ENCODE measurements at regions not wholly inside any gene's neighbourhood (a gene's known extent, or its start where the extent isn't known, plus 50 kb on each side); places are given as distances from the start of the nearest gene placed in this dataset.

GRCh38 chr3:80999481-80999880, 762.0 kb downstream of the GBE1 start (continued):
- TF ChIP-seq ZNF280A (IDR thresholded peaks at IDR 0.05; ENCODE audit: low read depth, partially characterized antibody): no peak
- TF ChIP-seq NELFE (IDR thresholded peaks at IDR 0.05; ENCODE audit: insufficient read depth, insufficient read length): no peak
- TF ChIP-seq POLR3A (IDR thresholded peaks at IDR 0.05; ENCODE audit: borderline replicate concordance, extremely low read depth, insufficient read depth, insufficient read length): no peak
- TF ChIP-seq E2F6 (IDR thresholded peaks at IDR 0.05; ENCODE audit: borderline replicate concordance in 1 of 2, extremely low read depth in 1 of 2, insufficient read depth in 1 of 2, insufficient read length in 1 of 2, low read depth in 1 of 2, low read length in 1 of 2, poor library complexity in 1 of 2, severe bottlenecking in 1 of 2): no peak
- TF ChIP-seq SMARCC2 (IDR thresholded peaks at IDR 0.05; ENCODE audit: low read depth): no peak
- no peak for TF ChIP-seq MAFF (IDR thresholded peaks at IDR 0.05; ENCODE audit: low read length)
- no peak for TF ChIP-seq GTF2F1 (IDR thresholded peaks at IDR 0.05; ENCODE audit: low read depth, low read length)
- TF ChIP-seq ZMIZ1 (IDR thresholded peaks at IDR 0.05; ENCODE audit: low read depth in 2 of 2, low read length in 2 of 2): no peak
- TF ChIP-seq BACH1 (tag; IDR thresholded peaks at IDR 0.05): no peak
- no peak for TF ChIP-seq FOXP4 (CRISPR knock-in tag; IDR thresholded peaks at IDR 0.05; ENCODE audit: borderline replicate concordance)
- no peak for TF ChIP-seq TRIM25 (IDR thresholded peaks at IDR 0.05; ENCODE audit: borderline replicate concordance)

Data from K562 (cell line).